Keratinocyte (primary cell): ENCODE measurements at regions not wholly inside any gene's neighbourhood (a gene's known extent, or its start where the extent isn't known, plus 50 kb on each side); places are given as distances from the start of the nearest gene placed in this dataset.

ENCODE experiments used
- CTCF ChIP-seq, 3 experiments: IDR thresholded peaks in 1 of 3; conservative IDR thresholded peaks in 1 of 3; optimal IDR thresholded peaks in 1 of 3; 2 replicates in 2 of 3; 3 replicates in 1 of 3; pipeline versions ENCODE3 to v1.5.1; 2011; ENCODE audit warnings: low read length in 3 of 3, mild to moderate bottlenecking in 3 of 3, moderate library complexity in 2 of 3, control low read depth in 1 of 3, inconsistent platforms in 1 of 3; ENCODE audit not compliant: insufficient read depth in 2 of 3; ENCODE audit errors: extremely low read depth in 1 of 3
- EZH2 ChIP-seq: IDR thresholded peaks from one replicate; pipeline ENCODE4 v1.6.1; 2012; ENCODE audit warnings: inconsistent platforms, mild to moderate bottlenecking, low read length, moderate library complexity

DNA sequence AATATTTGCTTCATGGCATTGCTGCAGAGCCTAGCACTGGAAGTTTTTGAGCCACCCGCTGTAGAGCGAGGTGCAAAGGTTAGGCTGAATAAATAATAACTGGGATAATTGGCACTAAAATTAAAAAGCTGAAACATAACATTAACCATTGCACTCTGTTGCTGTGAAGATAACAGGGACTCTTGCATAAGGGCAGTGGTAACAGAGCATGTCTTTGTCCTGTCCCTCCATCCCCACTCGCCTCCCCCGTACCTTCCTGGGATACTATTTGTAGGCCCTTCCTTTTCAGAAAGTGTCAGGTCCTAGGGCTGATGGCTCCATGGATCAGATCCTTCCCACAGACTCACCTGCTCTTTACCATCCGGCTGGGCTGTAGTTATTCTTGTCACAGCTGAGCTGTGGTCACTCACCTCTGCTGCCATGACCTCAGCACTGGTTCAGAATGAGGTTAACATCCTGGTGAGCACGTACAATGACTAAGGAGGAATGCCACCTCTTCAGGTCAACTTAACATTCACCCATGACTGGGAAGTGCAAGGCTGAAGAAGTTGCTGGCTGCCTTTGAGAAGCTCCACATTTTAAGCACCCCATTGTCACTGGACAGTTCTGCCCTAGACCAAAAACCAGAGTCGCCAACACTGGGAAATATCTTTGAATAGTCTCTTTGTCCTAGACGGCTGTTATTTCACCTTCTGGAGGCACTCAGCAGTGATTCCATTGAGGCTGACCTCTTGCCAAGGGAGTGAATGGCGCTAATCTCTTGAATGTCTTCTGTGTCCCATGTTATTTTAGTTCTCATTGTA lies 103.2 kb upstream of the KIRREL3 start:
- TF ChIP-seq CTCF (optimal IDR thresholded peaks at IDR 0.05 in 1 of 3, IDR thresholded peaks at IDR 0.05 in 1 of 3, conservative IDR thresholded peaks at IDR 0.05 in 1 of 3; ENCODE audit: extremely low read depth in 1 of 3, insufficient read depth in 2 of 3, low read length in 3 of 3): no peak
- TF ChIP-seq EZH2: no peak
